GM12873 (cell line): ENCODE measurements at regions not wholly inside any gene's neighbourhood (a gene's known extent, or its start where the extent isn't known, plus 50 kb on each side); places are given as distances from the start of the nearest gene placed in this dataset.

Experiments used
- TF ChIP-seq, protein P1 (sequence below): IDR thresholded peaks from 2 replicates; pipeline ENCODE4 v1.5.1; 2012; ENCODE audit warnings: low read depth, mild to moderate bottlenecking, moderate library complexity, low read length, control low read depth; ENCODE audit not compliant: insufficient read depth; ENCODE audit errors: missing control alignments

DNA sequence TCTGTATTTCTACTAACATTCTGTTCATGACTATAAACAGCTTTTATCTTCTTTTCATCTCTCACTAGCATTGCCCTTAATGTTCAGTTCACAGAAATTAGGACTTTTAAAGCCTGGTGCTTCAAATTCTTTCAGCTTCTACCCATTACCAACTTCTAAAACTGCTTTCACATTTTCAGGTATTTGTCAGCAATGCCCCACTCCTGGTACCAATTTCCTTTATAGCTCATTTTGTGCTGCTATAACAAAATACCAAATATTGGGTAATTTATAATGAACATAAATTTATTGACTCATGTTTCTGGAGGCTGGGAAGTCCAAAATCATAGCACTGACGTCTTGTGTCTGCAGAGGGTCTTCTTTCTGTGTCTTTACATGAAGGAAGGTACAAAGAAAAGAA lies 753.1 kb upstream of the CCDC54 start:
- TF ChIP-seq, protein P1, sequence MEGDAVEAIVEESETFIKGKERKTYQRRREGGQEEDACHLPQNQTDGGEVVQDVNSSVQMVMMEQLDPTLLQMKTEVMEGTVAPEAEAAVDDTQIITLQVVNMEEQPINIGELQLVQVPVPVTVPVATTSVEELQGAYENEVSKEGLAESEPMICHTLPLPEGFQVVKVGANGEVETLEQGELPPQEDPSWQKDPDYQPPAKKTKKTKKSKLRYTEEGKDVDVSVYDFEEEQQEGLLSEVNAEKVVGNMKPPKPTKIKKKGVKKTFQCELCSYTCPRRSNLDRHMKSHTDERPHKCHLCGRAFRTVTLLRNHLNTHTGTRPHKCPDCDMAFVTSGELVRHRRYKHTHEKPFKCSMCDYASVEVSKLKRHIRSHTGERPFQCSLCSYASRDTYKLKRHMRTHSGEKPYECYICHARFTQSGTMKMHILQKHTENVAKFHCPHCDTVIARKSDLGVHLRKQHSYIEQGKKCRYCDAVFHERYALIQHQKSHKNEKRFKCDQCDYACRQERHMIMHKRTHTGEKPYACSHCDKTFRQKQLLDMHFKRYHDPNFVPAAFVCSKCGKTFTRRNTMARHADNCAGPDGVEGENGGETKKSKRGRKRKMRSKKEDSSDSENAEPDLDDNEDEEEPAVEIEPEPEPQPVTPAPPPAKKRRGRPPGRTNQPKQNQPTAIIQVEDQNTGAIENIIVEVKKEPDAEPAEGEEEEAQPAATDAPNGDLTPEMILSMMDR: no peak

- TF ChIP-seq, protein P1: no peak
These were observed 748.8 kb upstream of the CCDC54 start for GRCh38 chr3:106628407-106628806.

DNA sequence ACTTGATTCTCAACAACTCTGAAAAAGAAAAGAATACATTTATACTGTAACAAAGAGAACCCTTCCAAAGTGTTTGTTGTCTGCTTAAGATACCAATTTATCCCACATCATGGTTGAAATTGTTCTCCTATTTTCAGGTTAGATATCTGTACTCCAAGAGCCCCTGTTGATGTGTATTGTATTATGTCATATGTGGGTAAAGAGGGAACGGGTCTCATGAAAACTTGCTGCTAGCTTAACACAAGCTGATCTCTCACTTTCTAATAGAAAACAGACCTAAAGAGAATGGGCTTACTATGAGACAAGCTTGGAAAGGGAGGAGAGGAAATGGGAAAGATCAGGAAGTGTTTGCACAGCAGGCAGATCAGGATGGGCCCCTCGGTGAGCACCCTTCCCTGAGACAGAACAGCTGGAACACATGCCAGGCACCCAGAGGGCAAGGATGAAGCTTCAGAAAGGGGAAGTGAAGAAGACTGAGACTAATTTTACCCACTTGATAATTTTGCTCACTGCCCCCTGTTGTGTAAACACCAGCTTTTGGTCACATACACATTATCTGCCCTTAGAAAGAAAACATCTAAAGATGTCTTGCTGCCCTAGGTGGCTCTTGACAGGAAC lies 747.9 kb upstream of the CCDC54 start:
- TF ChIP-seq, protein P1: no peak

GRCh38 chr3:106631373-106632108 lies 745.7 kb upstream of the CCDC54 start:
- TF ChIP-seq, protein P1: no peak

DNA sequence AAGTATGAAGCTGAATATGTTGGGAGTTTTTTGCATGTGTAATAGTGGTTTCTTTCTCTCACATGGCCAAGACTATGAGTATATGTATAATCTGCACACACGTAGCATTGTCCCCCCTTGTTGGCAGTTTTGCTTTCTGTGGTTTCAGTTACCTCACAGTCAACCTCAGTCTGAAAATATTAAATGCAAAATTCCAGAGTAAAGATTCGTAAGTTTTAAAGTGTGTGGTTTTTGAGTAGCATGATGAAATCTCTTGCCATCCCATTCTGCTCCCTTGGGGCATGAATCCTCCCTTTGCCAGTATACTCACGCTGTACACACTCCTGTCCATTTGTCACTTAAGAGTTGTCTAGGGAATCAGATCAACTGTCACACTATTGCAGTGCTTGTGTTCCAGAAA lies 742.0 kb upstream of the CCDC54 start:
- TF ChIP-seq, protein P1: no peak

DNA sequence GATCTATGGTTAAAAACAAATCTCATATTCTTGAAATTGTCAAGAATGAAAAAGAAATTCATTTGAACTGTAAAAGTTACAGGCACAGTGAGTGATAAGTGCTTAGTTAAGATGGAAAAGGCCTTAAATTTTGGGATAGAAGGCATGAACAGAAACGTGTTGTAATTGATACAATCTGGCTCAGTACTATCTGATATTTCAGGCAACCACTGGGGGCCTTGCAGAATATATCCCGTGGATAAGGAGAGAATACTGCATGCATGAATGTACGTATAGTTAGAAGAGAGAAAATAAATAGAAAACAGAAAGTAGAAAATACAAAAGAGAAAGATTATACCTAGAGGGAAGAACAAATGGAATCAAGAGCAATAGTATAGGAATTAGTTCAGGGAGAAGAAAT lies 741.4 kb upstream of the CCDC54 start:
- TF ChIP-seq, protein P1: no peak

DNA sequence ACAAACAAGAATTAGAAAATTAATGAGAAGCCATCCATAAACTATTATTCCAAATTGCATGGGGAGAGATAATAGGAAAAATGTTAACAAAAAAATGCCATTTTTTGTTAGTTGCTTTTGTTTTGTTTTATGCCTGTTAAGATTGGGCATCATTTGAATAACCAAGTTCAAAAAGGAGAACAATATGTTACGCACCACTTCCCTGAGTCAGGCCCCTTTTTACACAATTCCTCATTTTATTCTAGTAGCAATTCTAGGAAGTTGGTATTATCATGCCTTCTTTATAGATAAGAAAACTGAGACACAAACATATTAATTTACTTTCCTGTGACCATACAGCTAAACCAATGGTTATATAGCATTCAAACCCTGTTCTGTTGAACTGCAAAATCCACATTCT lies 736.9 kb upstream of the CCDC54 start:
- TF ChIP-seq, protein P1: no peak
